K562 (cell line): ENCODE measurements at regions not wholly inside any gene's neighbourhood (a gene's known extent, or its start where the extent isn't known, plus 50 kb on each side); places are given as distances from the start of the nearest gene placed in this dataset.

Source experiments
- CCAR2 ChIP-seq: fragments of 200-400 bp; formaldehyde crosslinking; IDR thresholded peaks from 2 replicates; pipeline ENCODE4 v1.6.1; 2017; ENCODE audit warnings: mild to moderate bottlenecking, low read depth, low read length
- CHD2 ChIP-seq: IDR thresholded peaks from 2 replicates; pipeline ENCODE4 v1.6.1; 2011; ENCODE audit warnings: low read depth, low read length
- CTCF ChIP-seq, 3 experiments: IDR thresholded peaks in 2 of 3; conservative IDR thresholded peaks in 1 of 3; 2 replicates each; pipeline ENCODE4 v1.5.1; 2011 to 2012; ENCODE audit warnings: low read length in 3 of 3, mild to moderate bottlenecking in 3 of 3, control low read depth in 2 of 3, improper control_type of control experiment in 1 of 3, inconsistent platforms in 1 of 3, low read depth in 1 of 3, mixed read lengths in 1 of 3, moderate library complexity in 1 of 3; ENCODE audit not compliant: insufficient read depth in 2 of 3
- MAFG ChIP-seq: fragments of 450-650 bp; conservative IDR thresholded peaks from 2 replicates; pipeline ENCODE4 v1.6.1; 2016; ENCODE audit warnings: missing genetic modification characterization, missing compliant biosample characterization
- RAD21 ChIP-seq, 2 experiments: fragments of 250-450 bp in 1 of 2; fragments of 450-650 bp in 1 of 2; sonication (Bioruptor Pico) in 1 of 2; formaldehyde crosslinking in 1 of 2; IDR thresholded peaks in 1 of 2; conservative IDR thresholded peaks in 1 of 2; 2 replicates each; pipeline versions ENCODE4 v1.4.0 to v1.8.0; 2020 to 2022; ENCODE audit warnings: mild to moderate bottlenecking in 2 of 2, moderate library complexity in 1 of 2
- TBL1XR1 ChIP-seq, 2 experiments: IDR thresholded peaks; 2 replicates each; pipeline ENCODE4 v1.6.1; 2012; ENCODE audit warnings: improper control_type of control experiment in 2 of 2, low read length in 2 of 2, mild to moderate bottlenecking in 1 of 2
- USF2 ChIP-seq: sonication (generic); formaldehyde crosslinking; IDR thresholded peaks from 2 replicates; pipeline ENCODE4 v1.5.0; 2020; ENCODE audit warnings: missing genetic modification reagents

GRCh38 chr16:86872833-86873232 is 294.5 kb downstream of the FOXL1 start:
- TF ChIP-seq USF2 (CRISPR knock-in tag) (no peak), CTCF (IDR thresholded peaks at IDR 0.05 in 2 of 3, conservative IDR thresholded peaks at IDR 0.05 in 1 of 3; ENCODE audit: insufficient read depth in 2 of 3, low read depth in 1 of 3, low read length in 3 of 3) (no peak), TBL1XR1 (IDR thresholded peaks at IDR 0.05; ENCODE audit: low read length in 2 of 2) (no peak), CCAR2 (no peak), RAD21 (CRISPR knock-in tag; conservative IDR thresholded peaks at IDR 0.05 in 1 of 2, IDR thresholded peaks at IDR 0.05 in 1 of 2) (no peak), CHD2 (no peak), MAFG (tag) (no peak)
